ENCODE measurements at regions not wholly inside any gene's neighbourhood (a gene's known extent, or its start where the extent isn't known, plus 50 kb on each side); places are given as distances from the start of the nearest gene placed in this dataset.

DNA sequence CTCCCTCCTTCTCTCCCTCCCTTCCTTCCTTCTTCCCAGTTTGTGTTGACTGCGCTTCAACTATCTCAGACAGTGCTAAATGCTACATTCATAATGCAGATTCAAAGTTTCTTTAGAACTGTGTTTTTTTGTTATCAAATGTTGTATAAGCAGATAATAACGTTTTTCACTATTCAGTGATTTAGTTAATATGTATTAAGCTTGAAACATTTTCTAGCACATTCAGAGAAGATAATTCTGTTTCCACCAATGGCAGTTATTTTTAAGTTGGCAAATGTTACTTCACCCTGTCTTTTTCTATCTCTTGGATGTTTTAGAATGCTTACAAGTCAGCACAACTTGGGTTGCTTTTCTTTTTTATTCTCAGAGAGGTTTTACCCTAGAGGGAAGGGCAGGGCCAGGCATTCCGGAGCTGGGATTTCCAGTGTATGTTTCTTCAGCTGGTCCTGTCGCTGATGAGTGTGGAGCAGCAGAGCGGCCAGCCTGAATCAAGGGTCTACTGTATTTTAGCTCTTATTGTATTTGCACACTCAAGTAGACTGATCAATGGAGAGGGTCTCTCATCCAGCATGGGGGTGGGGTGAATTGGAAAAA is 162.3 kb upstream of the ARHGAP20 start:
- H3K9me2 ChIP-seq (ENCODE audit: insufficient read depth): no peaks in the 10 kb centered on the region
- no peaks in the 10 kb centered on the region for H3K79me2 ChIP-seq (ENCODE audit: insufficient read depth, low read length)
- CTCF ChIA-PET: no interaction called here
- intact Hi-C loops (cut with micrococcal nuclease): no loop called here
- H3K27me3 ChIP-seq (ENCODE audit: insufficient read depth, low read length): peaks cover 3% of the 10 kb centered on the region
- no peak overlapping the region for H3K27ac ChIP-seq (ENCODE audit: low read depth, low read length)
- no peaks in the 10 kb centered on the region for H3K36me3 ChIP-seq (ENCODE audit: control insufficient read depth in 1 of 2, insufficient read depth in 2 of 2, low read length in 2 of 2)
- no peak for TF ChIP-seq MAX (IDR thresholded peaks at IDR 0.05)
- TF ChIP-seq POLR2AphosphoS5 (IDR thresholded peaks at IDR 0.05; ENCODE audit: low read depth, low read length): no peak
- no peak for TF ChIP-seq SIN3A (IDR thresholded peaks at IDR 0.05; ENCODE audit: low read depth)
- no peak for TF ChIP-seq ZBTB33 (IDR thresholded peaks at IDR 0.05; ENCODE audit: extremely low read depth, insufficient replicate concordance, low read length)
- TF ChIP-seq ZFX (IDR thresholded peaks at IDR 0.05): no peak
- no peak for TF ChIP-seq FOSL1 (IDR thresholded peaks at IDR 0.05; ENCODE audit: low read depth)
- TF ChIP-seq EZH2phosphoT487 (IDR thresholded peaks at IDR 0.05; ENCODE audit: borderline replicate concordance): no peak
- TF ChIP-seq, protein P1, sequence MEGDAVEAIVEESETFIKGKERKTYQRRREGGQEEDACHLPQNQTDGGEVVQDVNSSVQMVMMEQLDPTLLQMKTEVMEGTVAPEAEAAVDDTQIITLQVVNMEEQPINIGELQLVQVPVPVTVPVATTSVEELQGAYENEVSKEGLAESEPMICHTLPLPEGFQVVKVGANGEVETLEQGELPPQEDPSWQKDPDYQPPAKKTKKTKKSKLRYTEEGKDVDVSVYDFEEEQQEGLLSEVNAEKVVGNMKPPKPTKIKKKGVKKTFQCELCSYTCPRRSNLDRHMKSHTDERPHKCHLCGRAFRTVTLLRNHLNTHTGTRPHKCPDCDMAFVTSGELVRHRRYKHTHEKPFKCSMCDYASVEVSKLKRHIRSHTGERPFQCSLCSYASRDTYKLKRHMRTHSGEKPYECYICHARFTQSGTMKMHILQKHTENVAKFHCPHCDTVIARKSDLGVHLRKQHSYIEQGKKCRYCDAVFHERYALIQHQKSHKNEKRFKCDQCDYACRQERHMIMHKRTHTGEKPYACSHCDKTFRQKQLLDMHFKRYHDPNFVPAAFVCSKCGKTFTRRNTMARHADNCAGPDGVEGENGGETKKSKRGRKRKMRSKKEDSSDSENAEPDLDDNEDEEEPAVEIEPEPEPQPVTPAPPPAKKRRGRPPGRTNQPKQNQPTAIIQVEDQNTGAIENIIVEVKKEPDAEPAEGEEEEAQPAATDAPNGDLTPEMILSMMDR (IDR thresholded peaks at IDR 0.05 in 2 of 3, conservative IDR thresholded peaks at IDR 0.05 in 1 of 3; ENCODE audit: borderline replicate concordance in 1 of 3, insufficient read depth in 1 of 3, low read depth in 2 of 3, low read length in 2 of 3): no peak
- TF ChIP-seq, protein P2, sequence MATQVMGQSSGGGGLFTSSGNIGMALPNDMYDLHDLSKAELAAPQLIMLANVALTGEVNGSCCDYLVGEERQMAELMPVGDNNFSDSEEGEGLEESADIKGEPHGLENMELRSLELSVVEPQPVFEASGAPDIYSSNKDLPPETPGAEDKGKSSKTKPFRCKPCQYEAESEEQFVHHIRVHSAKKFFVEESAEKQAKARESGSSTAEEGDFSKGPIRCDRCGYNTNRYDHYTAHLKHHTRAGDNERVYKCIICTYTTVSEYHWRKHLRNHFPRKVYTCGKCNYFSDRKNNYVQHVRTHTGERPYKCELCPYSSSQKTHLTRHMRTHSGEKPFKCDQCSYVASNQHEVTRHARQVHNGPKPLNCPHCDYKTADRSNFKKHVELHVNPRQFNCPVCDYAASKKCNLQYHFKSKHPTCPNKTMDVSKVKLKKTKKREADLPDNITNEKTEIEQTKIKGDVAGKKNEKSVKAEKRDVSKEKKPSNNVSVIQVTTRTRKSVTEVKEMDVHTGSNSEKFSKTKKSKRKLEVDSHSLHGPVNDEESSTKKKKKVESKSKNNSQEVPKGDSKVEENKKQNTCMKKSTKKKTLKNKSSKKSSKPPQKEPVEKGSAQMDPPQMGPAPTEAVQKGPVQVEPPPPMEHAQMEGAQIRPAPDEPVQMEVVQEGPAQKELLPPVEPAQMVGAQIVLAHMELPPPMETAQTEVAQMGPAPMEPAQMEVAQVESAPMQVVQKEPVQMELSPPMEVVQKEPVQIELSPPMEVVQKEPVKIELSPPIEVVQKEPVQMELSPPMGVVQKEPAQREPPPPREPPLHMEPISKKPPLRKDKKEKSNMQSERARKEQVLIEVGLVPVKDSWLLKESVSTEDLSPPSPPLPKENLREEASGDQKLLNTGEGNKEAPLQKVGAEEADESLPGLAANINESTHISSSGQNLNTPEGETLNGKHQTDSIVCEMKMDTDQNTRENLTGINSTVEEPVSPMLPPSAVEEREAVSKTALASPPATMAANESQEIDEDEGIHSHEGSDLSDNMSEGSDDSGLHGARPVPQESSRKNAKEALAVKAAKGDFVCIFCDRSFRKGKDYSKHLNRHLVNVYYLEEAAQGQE (IDR thresholded peaks at IDR 0.05; ENCODE audit: low read depth): no peak
- TF ChIP-seq CBX3 (IDR thresholded peaks at IDR 0.05; ENCODE audit: low read depth): no peak
- no peak for TF ChIP-seq SP1 (IDR thresholded peaks at IDR 0.05; ENCODE audit: low read depth)
- no TSS peak for BruUV-seq (replicated peaks)
- no peak overlapping the region for H3K4me3 ChIP-seq (replicated peaks in 1 of 2; ENCODE audit: low read depth in 1 of 2, low read length in 2 of 2)
- ATAC-seq: no peak
- H4K20me1 ChIP-seq (ENCODE audit: insufficient read depth): no peaks in the 10 kb centered on the region
- H3K9me3 ChIP-seq (ENCODE audit: control insufficient read depth in 1 of 2, insufficient read depth in 1 of 2, low read depth in 1 of 2, low read length in 2 of 2): no peaks in the 10 kb centered on the region
- H3K4me1 ChIP-seq (ENCODE audit: control insufficient read depth in 1 of 2, insufficient read depth in 2 of 2, low read length in 2 of 2): no peaks in the 10 kb centered on the region
- no peak for DNase-seq (ENCODE audit: low read depth, low spot score)
- RAD21 ChIA-PET (ENCODE audit: low non-redundant PET in 1 of 2, low total read pairs in 2 of 2, uncharacterized antibody in 2 of 2, unreplicated experiment in 2 of 2): no interaction called here
- no peak overlapping the region for H3K4me2 ChIP-seq (ENCODE audit: low read length)
- H2AFZ ChIP-seq (ENCODE audit: low read depth, low read length, poor library complexity, severe bottlenecking): no peak overlapping the region
- POLR2A ChIA-PET: no interaction called here
- H3K9ac ChIP-seq (ENCODE audit: low read length): no peak overlapping the region
